ENCODE measurements at regions not wholly inside any gene's neighbourhood (a gene's known extent, or its start where the extent isn't known, plus 50 kb on each side); places are given as distances from the start of the nearest gene placed in this dataset.

GRCh38 chr18:51541230-51541629 is 343.7 kb upstream of the MEX3C start:
- TF ChIP-seq CTCF (IDR thresholded peaks at IDR 0.05) (no peak), POLR2A (IDR thresholded peaks at IDR 0.05) (no peak)
